ENCODE measurements at regions not wholly inside any gene's neighbourhood (a gene's known extent, or its start where the extent isn't known, plus 50 kb on each side); places are given as distances from the start of the nearest gene placed in this dataset.

DNA sequence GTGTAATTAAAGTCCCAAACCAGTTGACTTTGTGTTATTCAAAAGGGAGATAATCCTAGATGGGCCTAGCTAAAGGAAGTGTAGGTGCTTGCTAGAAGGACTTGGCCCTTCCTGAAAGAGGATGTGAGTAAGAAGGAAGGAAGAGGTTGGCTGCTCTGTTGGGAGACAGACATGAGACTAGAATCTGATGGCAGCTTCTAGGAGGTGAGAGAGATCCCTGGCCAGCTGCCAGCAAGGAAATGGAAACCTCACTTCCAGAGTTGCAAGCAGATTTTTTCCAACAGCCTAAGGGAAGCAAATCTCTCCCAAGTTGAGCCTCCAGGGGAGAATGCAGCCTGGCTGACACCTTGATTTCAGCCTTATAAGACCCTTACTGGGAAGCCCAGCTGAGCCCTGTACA, 368.4 kb upstream of the ZMIZ1 start:
- DNase-seq (ENCODE audit: low read depth, low spot score) (no peak), ATAC-seq (no peak)
- Histone ChIP-seq H3K4me3 (replicated peaks in 1 of 2; ENCODE audit: low read depth in 1 of 2, low read length in 2 of 2) (no peak overlapping the region), H3K27me3 (ENCODE audit: insufficient read depth, low read length) (no peaks in the 10 kb centered on the region; the same call in 1 of the 2 replicates), H3K9me2 (ENCODE audit: insufficient read depth) (no peaks in the 10 kb centered on the region), H3K27ac (ENCODE audit: low read depth, low read length) (no peak overlapping the region), H3K4me2 (ENCODE audit: low read length) (no peak overlapping the region), H3K4me1 (ENCODE audit: control insufficient read depth in 1 of 2, insufficient read depth in 2 of 2, low read length in 2 of 2) (peaks cover 0 to 4% of the 10 kb centered on the region in 2 experiments; a peak in 1 of 4 replicates), H3K9me3 (ENCODE audit: control insufficient read depth in 1 of 2, insufficient read depth in 1 of 2, low read depth in 1 of 2, low read length in 2 of 2) (no peaks in the 10 kb centered on the region), H4K20me1 (ENCODE audit: insufficient read depth) (no peaks in the 10 kb centered on the region), H3K9ac (ENCODE audit: low read length) (no peak overlapping the region), H3K36me3 (ENCODE audit: control insufficient read depth in 1 of 2, insufficient read depth in 2 of 2, low read length in 2 of 2) (no peaks in the 10 kb centered on the region), H2AFZ (ENCODE audit: low read depth, low read length, poor library complexity, severe bottlenecking) (no peak overlapping the region), H3K79me2 (ENCODE audit: insufficient read depth, low read length) (no peaks in the 10 kb centered on the region)
- intact Hi-C loops (cut with micrococcal nuclease) = no loop called here
- POLR2A ChIA-PET = no interaction called here
- TF ChIP-seq POLR2AphosphoS5 (IDR thresholded peaks at IDR 0.05; ENCODE audit: low read depth, low read length) (no peak), CEBPB (IDR thresholded peaks at IDR 0.05; ENCODE audit: low read depth) (no peak), EZH2 (IDR thresholded peaks at IDR 0.05) (no peak), EZH2phosphoT487 (IDR thresholded peaks at IDR 0.05; ENCODE audit: borderline replicate concordance) (no peak), JUND (IDR thresholded peaks at IDR 0.05) (no peak), POLR2A (IDR thresholded peaks at IDR 0.05; ENCODE audit: borderline replicate concordance, extremely low read depth, insufficient read depth, insufficient read length) (no peak), SIN3A (IDR thresholded peaks at IDR 0.05; ENCODE audit: low read depth) (no peak), SRF (IDR thresholded peaks at IDR 0.05; ENCODE audit: low read depth) (no peak), CBX3 (IDR thresholded peaks at IDR 0.05; ENCODE audit: low read depth) (no peak), FOSL1 (IDR thresholded peaks at IDR 0.05; ENCODE audit: low read depth) (no peak), SP1 (IDR thresholded peaks at IDR 0.05; ENCODE audit: low read depth) (no peak), ZNF274 (IDR thresholded peaks at IDR 0.05; ENCODE audit: low read depth, low read length) (no peak), YY1 (IDR thresholded peaks at IDR 0.05; ENCODE audit: extremely low read depth, insufficient replicate concordance, low read depth, low read length) (no peak), RAD21 (IDR thresholded peaks at IDR 0.05; ENCODE audit: low read depth) (no peak), TCF7L2 (IDR thresholded peaks at IDR 0.05; ENCODE audit: borderline replicate concordance, extremely low read depth, insufficient read depth, insufficient read length) (no peak), ELF1 (IDR thresholded peaks at IDR 0.05; ENCODE audit: borderline replicate concordance, low read depth) (no peak)
- TF ChIP-seq, protein P1, sequence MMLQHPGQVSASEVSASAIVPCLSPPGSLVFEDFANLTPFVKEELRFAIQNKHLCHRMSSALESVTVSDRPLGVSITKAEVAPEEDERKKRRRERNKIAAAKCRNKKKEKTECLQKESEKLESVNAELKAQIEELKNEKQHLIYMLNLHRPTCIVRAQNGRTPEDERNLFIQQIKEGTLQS (IDR thresholded peaks at IDR 0.05) = no peak
- TF ChIP-seq, protein P2, sequence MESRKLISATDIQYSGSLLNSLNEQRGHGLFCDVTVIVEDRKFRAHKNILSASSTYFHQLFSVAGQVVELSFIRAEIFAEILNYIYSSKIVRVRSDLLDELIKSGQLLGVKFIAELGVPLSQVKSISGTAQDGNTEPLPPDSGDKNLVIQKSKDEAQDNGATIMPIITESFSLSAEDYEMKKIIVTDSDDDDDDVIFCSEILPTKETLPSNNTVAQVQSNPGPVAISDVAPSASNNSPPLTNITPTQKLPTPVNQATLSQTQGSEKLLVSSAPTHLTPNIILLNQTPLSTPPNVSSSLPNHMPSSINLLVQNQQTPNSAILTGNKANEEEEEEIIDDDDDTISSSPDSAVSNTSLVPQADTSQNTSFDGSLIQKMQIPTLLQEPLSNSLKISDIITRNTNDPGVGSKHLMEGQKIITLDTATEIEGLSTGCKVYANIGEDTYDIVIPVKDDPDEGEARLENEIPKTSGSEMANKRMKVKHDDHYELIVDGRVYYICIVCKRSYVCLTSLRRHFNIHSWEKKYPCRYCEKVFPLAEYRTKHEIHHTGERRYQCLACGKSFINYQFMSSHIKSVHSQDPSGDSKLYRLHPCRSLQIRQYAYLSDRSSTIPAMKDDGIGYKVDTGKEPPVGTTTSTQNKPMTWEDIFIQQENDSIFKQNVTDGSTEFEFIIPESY (IDR thresholded peaks at IDR 0.05; ENCODE audit: extremely low read depth, insufficient replicate concordance, low read length) = no peak
- TF ChIP-seq, protein P3, sequence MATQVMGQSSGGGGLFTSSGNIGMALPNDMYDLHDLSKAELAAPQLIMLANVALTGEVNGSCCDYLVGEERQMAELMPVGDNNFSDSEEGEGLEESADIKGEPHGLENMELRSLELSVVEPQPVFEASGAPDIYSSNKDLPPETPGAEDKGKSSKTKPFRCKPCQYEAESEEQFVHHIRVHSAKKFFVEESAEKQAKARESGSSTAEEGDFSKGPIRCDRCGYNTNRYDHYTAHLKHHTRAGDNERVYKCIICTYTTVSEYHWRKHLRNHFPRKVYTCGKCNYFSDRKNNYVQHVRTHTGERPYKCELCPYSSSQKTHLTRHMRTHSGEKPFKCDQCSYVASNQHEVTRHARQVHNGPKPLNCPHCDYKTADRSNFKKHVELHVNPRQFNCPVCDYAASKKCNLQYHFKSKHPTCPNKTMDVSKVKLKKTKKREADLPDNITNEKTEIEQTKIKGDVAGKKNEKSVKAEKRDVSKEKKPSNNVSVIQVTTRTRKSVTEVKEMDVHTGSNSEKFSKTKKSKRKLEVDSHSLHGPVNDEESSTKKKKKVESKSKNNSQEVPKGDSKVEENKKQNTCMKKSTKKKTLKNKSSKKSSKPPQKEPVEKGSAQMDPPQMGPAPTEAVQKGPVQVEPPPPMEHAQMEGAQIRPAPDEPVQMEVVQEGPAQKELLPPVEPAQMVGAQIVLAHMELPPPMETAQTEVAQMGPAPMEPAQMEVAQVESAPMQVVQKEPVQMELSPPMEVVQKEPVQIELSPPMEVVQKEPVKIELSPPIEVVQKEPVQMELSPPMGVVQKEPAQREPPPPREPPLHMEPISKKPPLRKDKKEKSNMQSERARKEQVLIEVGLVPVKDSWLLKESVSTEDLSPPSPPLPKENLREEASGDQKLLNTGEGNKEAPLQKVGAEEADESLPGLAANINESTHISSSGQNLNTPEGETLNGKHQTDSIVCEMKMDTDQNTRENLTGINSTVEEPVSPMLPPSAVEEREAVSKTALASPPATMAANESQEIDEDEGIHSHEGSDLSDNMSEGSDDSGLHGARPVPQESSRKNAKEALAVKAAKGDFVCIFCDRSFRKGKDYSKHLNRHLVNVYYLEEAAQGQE (IDR thresholded peaks at IDR 0.05; ENCODE audit: low read depth) = no peak
- RAD21 ChIA-PET (ENCODE audit: low non-redundant PET in 1 of 2, low total read pairs in 2 of 2, uncharacterized antibody in 2 of 2, unreplicated experiment in 2 of 2) = no interaction called here
- no TSS peak for BruUV-seq (replicated peaks)
- CTCF ChIA-PET = no interaction called here

All from HCT116 (cell line).